ENCODE measurements at regions not wholly inside any gene's neighbourhood (a gene's known extent, or its start where the extent isn't known, plus 50 kb on each side); places are given as distances from the start of the nearest gene placed in this dataset.
"Not testable (repeated sequence)": the region's sequence is repeated elsewhere in the genome, so short reads cannot be mapped to it uniquely, and the experiment has no call there.

- DNase-seq (ENCODE audit: low read depth, low spot score); in situ Hi-C loops (cut with HindIII; ENCODE audit: low pct_unique_long_range_greater_than_20kb, low sequenced_read_pairs); POLR2A ChIA-PET; ATAC-seq; H3K9me3 ChIP-seq (ENCODE audit: control insufficient read depth, insufficient read depth, low read depth, low read length); H3K36me3 ChIP-seq (ENCODE audit: control insufficient read depth, insufficient read depth, low read length); BruUV-seq (replicated peaks); H3K4me3 ChIP-seq (ENCODE audit: low read depth in 2 of 2, low read length in 2 of 2); intact Hi-C loops (cut with micrococcal nuclease; ENCODE audit: unreplicated experiment); CTCF ChIA-PET; H3K27me3 ChIP-seq (ENCODE audit: control insufficient read depth, insufficient read depth, low read length); H3K4me1 ChIP-seq (ENCODE audit: control insufficient read depth, insufficient read depth, low read length): not testable (repeated sequence)
- peak overlapping the region; percentile 17; the same call in 1 of the 2 replicates for H3K27ac ChIP-seq (ENCODE audit: low read length)
Measured at GRCh38 chr1:109857702-109858101, 52.9 kb upstream of the CSF1 start.

GRCh38 chr1:109855986-109856385, 54.7 kb upstream of the CSF1 start:
- H3K27ac ChIP-seq (ENCODE audit: low read length); BruUV-seq (replicated peaks); H3K9me3 ChIP-seq (ENCODE audit: control insufficient read depth, insufficient read depth, low read depth, low read length); H3K27me3 ChIP-seq (ENCODE audit: control insufficient read depth, insufficient read depth, low read length); DNase-seq (ENCODE audit: low read depth, low spot score); H3K36me3 ChIP-seq (ENCODE audit: control insufficient read depth, insufficient read depth, low read length); intact Hi-C loops (cut with micrococcal nuclease; ENCODE audit: unreplicated experiment); CTCF ChIA-PET; ATAC-seq; H3K4me3 ChIP-seq (ENCODE audit: low read depth in 2 of 2, low read length in 2 of 2); POLR2A ChIA-PET; in situ Hi-C loops (cut with HindIII; ENCODE audit: low pct_unique_long_range_greater_than_20kb, low sequenced_read_pairs); H3K4me1 ChIP-seq (ENCODE audit: control insufficient read depth, insufficient read depth, low read length): not testable (repeated sequence)

- intact Hi-C loops (cut with micrococcal nuclease; ENCODE audit: unreplicated experiment); BruUV-seq (replicated peaks); POLR2A ChIA-PET: not testable (repeated sequence)
Measured at GRCh38 chr1:109853972-109854371, 56.7 kb upstream of the CSF1 start.

GRCh38 chr1:109852221-109853015, 58.2 kb upstream of the CSF1 start:
- peak overlapping the region; percentile 12; the same call in 1 of the 2 replicates for H3K27ac ChIP-seq (ENCODE audit: low read length)
- H3K4me1 ChIP-seq (ENCODE audit: control insufficient read depth, insufficient read depth, low read length); H3K4me3 ChIP-seq (ENCODE audit: low read depth in 2 of 2, low read length in 2 of 2); in situ Hi-C loops (cut with HindIII; ENCODE audit: low pct_unique_long_range_greater_than_20kb, low sequenced_read_pairs); H3K27me3 ChIP-seq (ENCODE audit: control insufficient read depth, insufficient read depth, low read length); ATAC-seq; DNase-seq (ENCODE audit: low read depth, low spot score); H3K9me3 ChIP-seq (ENCODE audit: control insufficient read depth, insufficient read depth, low read depth, low read length); CTCF ChIA-PET; BruUV-seq (replicated peaks); intact Hi-C loops (cut with micrococcal nuclease; ENCODE audit: unreplicated experiment); H3K36me3 ChIP-seq (ENCODE audit: control insufficient read depth, insufficient read depth, low read length): not testable (repeated sequence)
- POLR2A ChIA-PET = interaction anchor here (0.6 kb wide), 1 partner anchor 113 kb away, joined by 3 read pairs; no protein-coding TSS in a partner anchor

More at GRCh38 chr1:109853972-109854371, 56.7 kb upstream of the CSF1 start:
- H3K4me1 ChIP-seq (ENCODE audit: control insufficient read depth, insufficient read depth, low read length); H3K9me3 ChIP-seq (ENCODE audit: control insufficient read depth, insufficient read depth, low read depth, low read length); DNase-seq (ENCODE audit: low read depth, low spot score); H3K4me3 ChIP-seq (ENCODE audit: low read depth in 2 of 2, low read length in 2 of 2); CTCF ChIA-PET; in situ Hi-C loops (cut with HindIII; ENCODE audit: low pct_unique_long_range_greater_than_20kb, low sequenced_read_pairs); H3K27me3 ChIP-seq (ENCODE audit: control insufficient read depth, insufficient read depth, low read length); ATAC-seq; H3K27ac ChIP-seq (ENCODE audit: low read length); H3K36me3 ChIP-seq (ENCODE audit: control insufficient read depth, insufficient read depth, low read length): not testable (repeated sequence)

GRCh38 chr1:109850827-109851226, 59.8 kb upstream of the CSF1 start:
- no TSS peak for BruUV-seq (replicated peaks)
- intact Hi-C loops (cut with micrococcal nuclease; ENCODE audit: unreplicated experiment) (no loop called here), in situ Hi-C loops (cut with HindIII; ENCODE audit: low pct_unique_long_range_greater_than_20kb, low sequenced_read_pairs) (no loop called here)
- no peak for ATAC-seq
- ChIA-PET CTCF (interaction anchor here (0.5 kb wide), 1 partner anchor 47 kb away, joined by 7 read pairs; no protein-coding TSS in a partner anchor), POLR2A (no interaction called here)
- Histone ChIP-seq H3K9me3 (ENCODE audit: control insufficient read depth, insufficient read depth, low read depth, low read length) (no peaks in the 10 kb centered on the region), H3K36me3 (ENCODE audit: control insufficient read depth, insufficient read depth, low read length) (no peaks in the 10 kb centered on the region), H3K4me3 (ENCODE audit: low read depth in 2 of 2, low read length in 2 of 2) (no peak overlapping the region), H3K27me3 (ENCODE audit: control insufficient read depth, insufficient read depth, low read length) (no peaks in the 10 kb centered on the region), H3K4me1 (ENCODE audit: control insufficient read depth, insufficient read depth, low read length) (no peaks in the 10 kb centered on the region), H3K27ac (ENCODE audit: low read length) (peak overlapping the region; percentile 51; the same call in 1 of the 2 replicates)
- no peak for TF ChIP-seq POLR2AphosphoS5 (IDR thresholded peaks at IDR 0.05; ENCODE audit: low read depth, low read length)
- no peak for TF ChIP-seq REST (IDR thresholded peaks at IDR 0.05; ENCODE audit: insufficient read depth in 1 of 2, low read depth in 2 of 2, low read length in 1 of 2)
- no peak for TF ChIP-seq TCF7L2 (IDR thresholded peaks at IDR 0.05; ENCODE audit: low read depth, low read length)
- no peak for TF ChIP-seq CTCF (IDR thresholded peaks at IDR 0.05)
- TF ChIP-seq SIN3A (IDR thresholded peaks at IDR 0.05; ENCODE audit: borderline replicate concordance, insufficient read depth, low read depth, low read length) = no peak
- no peak for DNase-seq (ENCODE audit: low read depth, low spot score)

Data from Panc1 (cell line).